Adipose tissue (tissue), 3 donors: ENCODE measurements at regions not wholly inside any gene's neighbourhood (a gene's known extent, or its start where the extent isn't known, plus 50 kb on each side); places are given as distances from the start of the nearest gene placed in this dataset.
"Not testable (repeated sequence)": the region's sequence is repeated elsewhere in the genome, so short reads cannot be mapped to it uniquely, and the experiment has no call there.

ENCODE experiments used
- H3K27ac ChIP-seq: one replicate; pipeline ENCODE4 v1.5.1; 2013; ENCODE audit warnings: low read depth, low read length
- WGBS, 3 donors: extraction: QIAGEN DNeasy Blood & Tissue Kit; methylation state at CpG; one replicate each; pipeline ENCODE4 v1.1.7; 2013; 5-methylcytosine and 5-hydroxymethylcytosine counted together
- donor health status: healthy with polysubstance abuse.
- donor health status: Bipolar disorder and iron deficiency.
- donor health status: healthy.

- no peak overlapping the region for H3K27ac ChIP-seq
- WGBS, 3 donors, result 82 to 94% (median 89%) methylated on average over 4 of the region's 4 CpGs
Measured at GRCh38 chr10:36019749-36020148, 377.7 kb upstream of the FZD8 start.

DNA sequence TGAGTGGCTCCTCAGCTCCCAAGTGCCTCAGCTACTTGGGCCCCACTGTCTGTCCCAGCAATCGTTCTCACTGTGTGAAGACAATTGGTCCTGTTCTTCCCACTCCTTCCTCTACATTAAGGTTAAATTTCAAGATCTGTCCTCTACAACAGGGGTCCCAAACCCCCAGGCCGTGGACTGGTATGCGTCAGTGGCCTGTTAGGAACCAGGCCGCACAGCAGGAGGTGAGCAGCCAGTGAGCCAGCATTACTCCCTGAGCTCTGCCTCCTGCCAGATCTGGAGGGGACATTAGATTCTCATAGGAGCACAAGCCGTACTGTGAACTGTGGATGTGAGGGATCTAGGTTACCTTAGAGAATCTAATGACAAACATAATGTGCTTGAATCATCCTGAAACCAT lies 376.9 kb upstream of the FZD8 start:
- 90 to 93% (median 90%) methylated on average over 5 of the region's 5 CpGs for WGBS, 3 donors
- H3K27ac ChIP-seq, result no peak overlapping the region

DNA sequence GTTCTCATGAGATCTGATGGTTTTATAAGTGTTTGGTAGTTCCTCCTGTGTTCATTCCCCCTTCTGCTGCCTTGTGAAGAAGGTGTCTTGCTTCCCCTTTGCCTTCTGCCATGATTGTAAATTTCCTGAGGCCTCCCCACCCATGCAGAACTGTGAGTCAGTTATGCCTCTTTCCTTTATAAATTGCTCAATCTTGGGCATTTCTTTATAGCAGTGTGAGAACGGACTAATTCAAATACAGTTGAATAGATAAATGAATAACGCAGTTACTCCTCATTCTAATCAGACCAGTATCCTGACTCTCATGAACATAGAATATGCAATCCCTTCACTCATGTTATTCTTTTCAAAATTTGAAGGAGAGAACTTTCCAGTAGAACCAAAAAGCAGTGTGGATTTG lies 375.0 kb upstream of the FZD8 start:
- no peak overlapping the region for H3K27ac ChIP-seq
- 82 to 89% (median 88%) methylated on average over 2 of the region's 2 CpGs for WGBS, 3 donors

DNA sequence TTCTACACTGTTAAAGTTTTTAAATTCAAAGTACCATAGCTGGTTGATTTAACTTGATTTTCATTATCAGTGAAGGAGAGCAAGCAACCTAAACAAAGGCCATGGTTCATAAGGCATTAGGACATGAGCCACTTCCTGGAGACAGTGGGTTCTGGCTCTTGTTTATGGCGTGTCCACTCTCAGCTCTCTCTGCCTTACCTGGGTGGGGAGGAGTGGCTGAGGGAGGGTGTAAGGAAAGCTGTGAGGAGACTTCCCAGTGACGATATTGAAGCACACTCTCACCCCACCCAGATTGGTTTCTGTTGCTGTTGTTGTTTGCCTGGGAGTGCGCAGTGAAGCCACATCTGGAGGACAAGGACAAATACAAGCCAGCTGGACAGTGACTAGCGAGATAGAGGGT lies 365.3 kb upstream of the FZD8 start:
- H3K27ac ChIP-seq, result no peak overlapping the region
- 80 to 95% (median 84%) methylated on average over 4 of the region's 4 CpGs for WGBS, 3 donors

DNA sequence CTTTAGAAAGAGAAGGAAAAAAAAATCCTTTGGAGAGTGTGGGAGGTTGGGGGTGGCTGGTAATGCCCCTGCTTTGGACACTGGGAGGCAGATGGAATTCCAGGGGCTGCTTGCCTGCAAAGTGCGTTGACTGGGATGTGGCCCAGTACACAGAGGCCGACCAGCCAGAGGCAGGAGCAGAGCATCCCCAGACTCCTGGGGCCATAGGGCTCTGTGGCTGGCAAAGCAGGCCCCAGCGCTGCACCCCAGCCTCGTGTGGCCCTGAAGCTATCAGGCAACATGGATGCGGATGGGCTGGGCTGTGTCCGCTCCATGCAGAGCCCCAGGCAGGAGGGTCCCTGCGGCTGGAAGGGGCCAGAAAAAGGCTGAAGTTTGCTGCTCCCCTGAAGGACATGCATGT lies 361.6 kb upstream of the FZD8 start:
- no peak overlapping the region for H3K27ac ChIP-seq
- 84 to 94% (median 92%) methylated on average over 7 of the region's 7 CpGs for WGBS, 3 donors

GRCh38 chr10:36003031-36003600 lies 361.0 kb upstream of the FZD8 start:
- 76 to 88% (median 83%) methylated on average over 12 of the region's 12 CpGs for WGBS, 3 donors
- H3K27ac ChIP-seq, result no peak overlapping the region

GRCh38 chr10:36002445-36002844 lies 360.3 kb upstream of the FZD8 start:
- no peak overlapping the region for H3K27ac ChIP-seq

DNA sequence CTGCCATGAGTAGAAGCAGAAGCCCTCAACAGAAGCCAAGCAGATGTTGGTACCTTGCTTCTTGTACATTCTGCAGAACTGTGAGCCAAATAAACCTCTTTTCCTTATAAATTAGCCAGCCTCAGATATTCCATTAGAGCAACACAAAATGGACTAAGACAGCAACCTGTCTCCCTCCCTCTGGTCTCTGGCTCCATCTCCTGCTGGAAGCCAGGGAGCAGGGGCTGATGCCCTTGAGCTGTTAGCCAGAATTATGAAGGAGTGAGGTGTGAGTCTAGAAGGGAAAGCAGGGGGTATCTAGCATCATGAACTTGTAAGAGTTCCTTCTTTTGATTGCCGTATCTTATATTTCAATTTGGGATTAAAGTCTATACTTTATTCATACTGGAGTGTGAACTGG lies 358.7 kb upstream of the FZD8 start:
- H3K27ac ChIP-seq, result not testable (repeated sequence)
- 97 to 100% (median 98%) methylated on average over 1 of the region's 1 CpG for WGBS, 3 donors

More at GRCh38 chr10:36002445-36002844, 360.3 kb upstream of the FZD8 start:
- WGBS, 3 donors, result 76 to 89% (median 88%) methylated on average over 5 of the region's 5 CpGs

DNA sequence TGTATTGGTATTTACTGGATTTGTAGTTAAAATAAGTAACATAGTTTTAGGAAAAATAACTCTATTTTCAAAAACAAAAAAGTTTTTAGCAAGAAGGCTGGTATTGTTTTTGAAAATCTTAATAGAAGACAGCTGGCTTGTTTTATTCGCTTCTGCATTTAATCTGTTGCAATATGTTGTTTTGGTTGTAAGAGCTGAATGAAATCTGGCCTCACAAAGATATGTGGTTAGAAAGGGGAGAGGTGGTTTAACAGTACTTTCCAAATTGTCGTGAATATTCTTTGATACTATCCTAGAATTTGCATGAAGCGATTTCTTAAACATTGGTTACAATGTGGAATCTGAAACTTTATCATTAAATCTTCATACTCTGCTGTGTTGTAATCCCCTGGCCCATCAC lies 355.9 kb upstream of the FZD8 start:
- 70 to 82% (median 78%) methylated on average over 3 of the region's 3 CpGs for WGBS, 3 donors
- no peak overlapping the region for H3K27ac ChIP-seq

GRCh38 chr10:35995485-35995884 lies 353.4 kb upstream of the FZD8 start:
- 84 to 94% (median 93%) methylated on average over 4 of the region's 4 CpGs for WGBS, 3 donors
- H3K27ac ChIP-seq, result no peak overlapping the region

DNA sequence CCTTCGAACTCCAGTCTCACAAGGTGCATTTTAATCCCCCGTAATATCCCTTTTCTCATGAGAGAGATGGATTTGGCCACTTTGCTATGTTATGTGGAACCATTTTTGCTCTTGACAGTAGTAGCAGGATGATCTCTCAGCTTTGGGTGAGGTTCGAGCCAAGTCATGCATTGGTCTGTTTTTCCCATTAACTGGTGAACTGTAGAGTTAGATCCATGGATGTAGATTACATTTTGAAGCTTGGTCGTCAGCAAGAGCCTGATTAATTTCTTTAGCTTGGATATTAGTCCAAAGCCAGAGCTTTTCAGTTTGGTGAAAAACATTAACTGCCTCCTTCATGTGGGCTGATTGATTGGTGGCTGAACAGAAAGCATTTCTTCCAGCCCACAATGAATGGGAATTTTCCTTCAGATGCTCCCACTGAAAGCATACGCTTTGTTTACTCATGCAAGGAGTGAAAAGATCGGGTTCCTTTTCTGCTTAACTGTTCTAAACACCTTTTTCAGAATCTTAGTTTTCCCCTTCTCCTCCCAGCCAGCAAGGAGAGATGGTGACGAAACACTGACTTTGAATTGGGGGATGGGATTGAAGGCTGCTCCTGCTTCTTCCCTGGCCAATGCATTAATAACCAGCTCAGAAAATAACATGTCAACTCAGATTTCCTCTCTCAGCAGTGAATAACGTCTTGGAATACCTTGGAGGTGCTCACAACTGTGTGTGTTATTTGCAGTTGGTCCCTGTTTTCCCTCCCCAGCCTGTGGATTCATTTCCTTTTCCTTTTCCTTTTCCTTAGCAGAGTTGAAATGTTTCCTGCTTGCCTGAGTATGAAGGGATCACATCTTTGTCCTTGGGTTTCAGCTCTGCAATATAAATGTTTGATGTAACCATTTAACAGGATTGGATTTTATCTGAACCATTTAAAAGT lies 351.8 kb upstream of the FZD8 start:
- 38 to 61% (median 45%) methylated on average over 8 of the region's 8 CpGs for WGBS, 3 donors

GRCh38 chr10:35992107-35992506 lies 350.0 kb upstream of the FZD8 start:
- no peak overlapping the region for H3K27ac ChIP-seq

More for the DNA sequence above, 351.8 kb upstream of the FZD8 start:
- H3K27ac ChIP-seq, result no peak overlapping the region

GRCh38 chr10:35986756-35987502 lies 344.8 kb upstream of the FZD8 start:
- no peak overlapping the region for H3K27ac ChIP-seq
- 42 to 67% (median 66%) methylated on average over 7 of the region's 7 CpGs for WGBS, 3 donors

DNA sequence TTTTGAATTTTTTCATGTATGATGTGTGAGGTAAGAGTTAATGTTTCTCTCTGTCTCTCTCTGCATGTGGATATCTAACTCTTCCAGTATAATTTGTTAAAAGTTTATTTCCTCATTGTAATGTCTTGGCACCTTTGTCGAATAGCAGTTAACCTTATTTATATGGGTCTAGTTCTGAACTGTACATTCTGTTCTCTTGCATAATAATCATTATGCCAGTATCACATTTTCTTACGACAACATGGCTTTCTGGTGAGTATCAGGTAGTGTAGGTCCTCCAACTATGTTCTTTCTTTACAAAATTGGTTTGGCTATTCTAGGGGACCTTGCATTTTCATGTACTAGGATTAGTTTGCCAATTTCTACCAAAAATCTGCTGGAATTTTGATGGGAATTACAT lies 337.0 kb upstream of the FZD8 start:
- 60 to 79% (median 75%) methylated on average over 2 of the region's 2 CpGs for WGBS, 3 donors

GRCh38 chr10:35973912-35974591 lies 332.0 kb upstream of the FZD8 start:
- 48 to 80% (median 72%) methylated on average over 5 of the region's 5 CpGs for WGBS, 3 donors
- not testable (repeated sequence) for H3K27ac ChIP-seq

More for the DNA sequence above, 337.0 kb upstream of the FZD8 start:
- H3K27ac ChIP-seq, result no peak overlapping the region

GRCh38 chr10:35972275-35972674 lies 330.2 kb upstream of the FZD8 start:
- 79 to 100% (median 90%) methylated on average over 3 of the region's 3 CpGs for WGBS, 3 donors
- H3K27ac ChIP-seq, result no peak overlapping the region

GRCh38 chr10:35971397-35971796 lies 329.3 kb upstream of the FZD8 start:
- H3K27ac ChIP-seq, result no peak overlapping the region
- 46 to 85% (median 79%) methylated on average over 2 of the region's 2 CpGs for WGBS, 3 donors

DNA sequence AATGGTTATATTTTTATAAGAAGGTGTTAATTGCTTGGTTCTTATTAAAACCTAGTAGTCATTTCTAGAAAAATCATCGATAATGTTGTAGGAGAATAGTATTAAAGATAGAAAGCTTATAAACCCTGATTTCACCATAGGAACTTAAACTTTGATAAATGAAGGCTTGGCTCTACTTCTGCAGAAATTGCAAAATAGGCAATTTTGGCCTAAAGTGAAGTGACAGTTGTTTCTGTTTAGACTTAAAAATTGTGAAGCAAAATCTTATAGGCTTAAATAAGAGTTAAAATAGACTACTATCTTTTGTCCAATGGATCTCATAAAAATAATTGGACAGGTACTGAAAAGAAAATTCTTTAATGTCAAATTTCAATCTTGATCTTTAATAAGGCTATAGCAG lies 321.6 kb upstream of the FZD8 start:
- WGBS, 3 donors, result 61 to 78% (median 78%) methylated on average over 1 of the region's 1 CpG

GRCh38 chr10:35961501-35961900 lies 319.4 kb upstream of the FZD8 start:
- WGBS, 3 donors, result 85 to 93% (median 90%) methylated on average over 3 of the region's 3 CpGs
- H3K27ac ChIP-seq, result no peak overlapping the region

More for the DNA sequence above, 321.6 kb upstream of the FZD8 start:
- no peak overlapping the region for H3K27ac ChIP-seq
